ENCODE measurements at regions not wholly inside any gene's neighbourhood (a gene's known extent, or its start where the extent isn't known, plus 50 kb on each side); places are given as distances from the start of the nearest gene placed in this dataset.
"Not testable (repeated sequence)": the region's sequence is repeated elsewhere in the genome, so short reads cannot be mapped to it uniquely, and the experiment has no call there.

DNA sequence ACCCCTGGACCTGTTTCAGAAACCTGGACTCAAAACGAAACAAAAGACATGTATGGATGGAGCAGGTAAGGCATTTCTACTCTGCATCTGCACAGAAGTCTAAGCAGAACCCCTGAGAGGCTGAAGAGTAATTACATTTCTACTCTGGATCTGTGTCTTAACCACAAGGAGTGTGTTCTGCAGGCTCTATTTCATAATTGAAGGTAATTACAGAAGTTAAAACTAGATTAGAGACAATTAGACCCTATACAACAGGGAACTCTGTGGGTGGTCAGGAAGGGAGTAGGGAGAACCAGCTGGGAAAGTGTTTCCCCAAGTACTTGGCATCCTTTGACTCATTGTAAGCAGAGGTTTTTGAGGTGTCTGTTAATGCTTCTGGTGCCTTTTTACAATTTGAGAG lies 69.8 kb downstream of the IGSF1 start:
- DNase-seq, result no peak

DNA sequence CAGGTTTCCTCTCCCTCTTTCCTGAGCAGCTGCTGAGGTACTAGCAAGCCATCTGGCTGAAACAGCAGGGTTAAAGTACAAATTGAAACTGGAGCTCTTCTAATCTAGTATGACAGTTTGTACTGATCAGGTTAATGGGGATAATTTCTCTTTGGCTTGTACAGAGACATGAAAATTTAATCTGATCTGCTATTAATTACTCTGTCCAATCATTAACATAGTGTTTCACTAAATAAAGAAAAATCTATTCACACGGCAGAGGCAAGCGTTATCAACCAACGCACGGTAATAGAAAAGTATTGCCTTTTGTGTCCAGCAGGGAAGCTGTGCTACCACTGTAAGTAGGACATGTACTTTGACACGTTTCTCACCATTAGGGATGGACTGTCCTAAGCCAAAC lies 71.1 kb downstream of the IGSF1 start:
- DNase-seq, result no peak

DNA sequence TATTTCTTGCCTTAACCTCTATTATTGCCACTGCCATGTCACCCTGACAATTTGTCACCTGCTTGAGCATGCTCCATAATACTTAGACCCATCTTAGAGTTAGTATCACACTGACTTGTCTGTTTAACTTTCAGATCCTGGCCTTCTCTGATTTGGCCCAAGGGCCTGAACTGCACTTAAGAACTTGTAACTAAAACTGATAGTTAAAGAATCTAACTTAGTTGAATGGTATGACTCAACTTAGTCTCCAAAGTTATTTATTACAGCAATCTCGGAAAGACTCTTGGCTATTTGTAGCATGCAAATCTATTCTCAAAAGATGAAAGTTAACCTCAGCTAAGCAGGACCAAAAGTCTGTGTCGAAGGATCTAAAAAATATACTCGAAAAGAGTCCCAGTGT lies 72.3 kb downstream of the IGSF1 start:
- DNase-seq, result no peak

DNA sequence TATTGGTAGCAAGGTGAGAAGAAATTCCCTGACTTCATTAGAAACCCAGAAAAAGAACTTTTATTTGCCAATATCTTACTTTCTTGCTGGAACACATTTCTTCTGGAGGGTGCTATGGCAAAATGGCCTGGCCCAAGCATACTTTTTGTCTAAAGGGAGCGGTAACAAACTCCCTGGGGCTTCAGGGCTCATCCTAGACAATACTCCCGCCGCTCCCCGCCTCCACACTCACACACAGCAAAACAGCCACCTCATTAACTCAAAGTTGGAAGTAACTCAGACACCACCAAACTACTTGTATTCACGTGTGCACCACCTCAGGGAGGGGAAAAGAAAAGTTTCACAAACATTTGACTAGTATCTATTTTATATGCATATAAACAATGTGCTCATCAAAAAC lies 75.7 kb downstream of the IGSF1 start:
- no peak for DNase-seq

DNA sequence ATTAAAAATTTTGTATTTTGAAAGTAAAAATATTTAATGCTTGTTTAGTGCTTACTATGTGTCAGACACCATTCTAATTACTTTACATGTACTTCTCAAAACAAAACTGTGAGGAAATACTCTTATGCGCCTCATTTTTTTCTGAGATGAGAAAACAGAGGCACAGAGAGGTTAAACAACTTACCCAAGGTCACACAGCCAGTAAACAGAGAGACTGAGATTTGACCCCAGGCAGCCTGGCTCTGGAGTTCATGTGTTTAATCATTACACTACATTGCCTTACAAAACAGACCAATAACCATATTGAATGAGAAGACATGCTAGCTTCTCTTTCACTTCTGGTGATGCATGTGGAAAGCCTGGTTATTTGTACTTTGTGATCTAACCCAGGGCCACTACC lies 86.3 kb downstream of the IGSF1 start:
- DNase-seq, result no peak

DNA sequence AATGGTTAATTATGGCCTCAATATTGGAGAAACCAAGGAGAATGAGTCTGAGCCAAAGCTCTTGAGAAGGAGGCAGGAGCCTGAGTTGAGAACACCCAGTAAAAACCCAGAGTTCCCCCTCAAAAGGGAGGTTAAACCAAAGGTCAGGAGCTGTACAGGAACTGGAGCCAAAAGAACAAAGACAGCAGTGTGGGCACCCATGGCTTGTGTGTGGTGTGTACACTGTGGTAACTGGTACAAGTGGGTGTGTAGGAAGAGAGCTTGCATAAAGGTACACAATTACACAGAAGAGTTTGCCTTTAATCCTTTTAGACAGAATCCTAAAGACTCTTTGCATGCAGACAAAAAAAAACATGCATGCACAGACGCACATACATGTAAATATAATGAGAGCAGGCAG lies 87.1 kb downstream of the IGSF1 start:
- no peak for DNase-seq

DNA sequence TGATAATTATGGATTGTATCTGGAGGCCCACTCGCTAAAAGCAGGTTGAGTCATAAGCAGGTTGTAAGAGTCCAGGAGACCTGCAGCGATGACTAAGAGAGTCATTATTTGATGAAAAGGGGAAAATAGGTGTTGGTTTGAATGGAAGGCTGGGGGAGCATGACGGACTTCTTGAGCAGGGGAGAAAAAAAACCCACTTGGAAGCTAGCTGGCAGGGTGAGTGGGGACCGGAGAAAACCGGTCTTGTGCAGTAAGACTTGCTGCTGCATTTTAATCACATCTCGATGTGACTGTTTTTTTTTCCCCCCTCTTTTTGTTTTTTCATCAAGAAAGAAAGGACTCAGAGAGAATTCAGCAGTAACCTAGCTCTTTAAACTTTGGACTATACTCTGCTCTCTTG lies 90.0 kb downstream of the IGSF1 start:
- peak in 6 of 56 donors; percentile 0 to 9 (median 0) for DNase-seq

DNA sequence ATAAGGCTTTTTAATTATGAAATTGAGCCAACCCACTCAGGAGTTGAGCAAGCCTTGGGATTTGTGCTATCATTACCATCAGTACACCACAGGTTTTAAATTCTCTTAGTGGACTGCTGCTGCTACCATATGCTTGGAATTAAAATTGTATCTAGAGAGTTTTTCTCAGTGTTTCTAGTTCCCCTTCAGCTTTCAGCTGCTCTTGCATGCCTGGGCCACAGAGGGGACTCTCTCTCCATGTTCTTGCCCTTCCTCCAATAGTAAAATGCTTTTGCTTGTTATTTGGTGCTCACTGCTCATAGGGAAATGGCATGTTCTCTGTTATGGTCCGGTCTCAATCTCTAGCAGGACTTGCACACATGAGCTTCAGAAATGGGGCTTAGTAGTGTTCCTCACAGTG lies 101.9 kb downstream of the IGSF1 start:
- DNase-seq, result no peak

DNA sequence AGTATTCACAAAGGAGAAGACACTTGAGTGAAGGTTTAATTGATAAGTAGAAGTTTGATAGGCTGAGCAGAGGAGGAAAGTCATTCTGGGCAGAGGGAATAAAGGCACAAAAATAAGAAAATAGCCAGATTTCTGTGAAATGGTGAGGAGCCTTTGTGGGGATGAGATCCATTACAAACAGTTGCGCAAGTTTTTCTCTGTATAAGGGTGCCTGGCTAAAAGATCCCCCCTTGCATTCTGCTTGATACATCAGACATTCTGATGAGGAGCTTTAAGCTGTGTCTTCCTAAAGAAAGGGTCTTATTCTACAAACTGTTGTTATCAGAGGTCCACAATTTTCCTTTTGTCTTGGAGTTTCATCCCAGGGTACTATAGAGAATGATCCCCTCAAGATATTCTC lies 112.0 kb downstream of the ARHGAP36 start:
- DNase-seq, result no peak

DNA sequence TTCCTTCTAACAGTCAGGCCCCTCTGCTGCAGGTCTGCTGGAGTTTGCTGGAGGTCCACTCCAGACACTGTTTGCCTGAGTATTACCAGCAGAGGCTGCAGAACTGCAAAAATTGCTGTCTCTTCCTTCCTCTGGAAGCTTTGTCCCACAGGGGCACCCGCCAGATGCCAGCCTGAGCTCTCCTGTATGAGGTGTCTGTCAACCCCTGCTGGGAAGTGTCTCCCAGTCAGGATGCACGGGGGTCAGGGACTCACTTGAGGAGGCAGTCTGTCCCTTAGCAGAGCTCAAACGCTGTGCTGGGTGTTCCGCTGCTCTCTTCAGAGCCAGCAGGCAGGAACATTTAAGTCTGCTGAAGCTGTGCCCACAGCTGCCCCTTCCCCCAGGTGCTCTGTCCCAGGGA lies 105.5 kb downstream of the ARHGAP36 start:
- DNase-seq, result not testable (repeated sequence)

DNA sequence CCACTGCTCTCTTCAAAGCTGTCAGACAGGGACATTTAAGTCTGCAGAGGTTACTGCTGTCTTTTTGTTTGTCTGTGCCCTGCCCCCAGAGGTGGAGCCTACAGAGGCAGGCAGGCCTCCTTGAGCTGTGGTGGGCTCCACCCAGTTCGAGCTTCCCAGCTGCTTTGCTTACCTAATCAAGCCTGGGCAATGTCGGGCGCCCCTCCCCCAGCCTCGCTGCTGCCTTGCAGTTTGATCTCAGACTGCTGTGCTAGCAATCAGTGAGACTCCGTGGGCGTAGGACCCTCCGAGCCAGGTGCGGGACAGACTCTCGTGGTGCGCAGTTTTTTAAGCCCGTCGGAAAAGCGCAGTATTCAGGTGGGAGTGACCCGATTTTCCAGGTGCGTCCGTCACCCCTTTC lies 99.5 kb downstream of the ARHGAP36 start:
- not testable (repeated sequence) for DNase-seq

DNA sequence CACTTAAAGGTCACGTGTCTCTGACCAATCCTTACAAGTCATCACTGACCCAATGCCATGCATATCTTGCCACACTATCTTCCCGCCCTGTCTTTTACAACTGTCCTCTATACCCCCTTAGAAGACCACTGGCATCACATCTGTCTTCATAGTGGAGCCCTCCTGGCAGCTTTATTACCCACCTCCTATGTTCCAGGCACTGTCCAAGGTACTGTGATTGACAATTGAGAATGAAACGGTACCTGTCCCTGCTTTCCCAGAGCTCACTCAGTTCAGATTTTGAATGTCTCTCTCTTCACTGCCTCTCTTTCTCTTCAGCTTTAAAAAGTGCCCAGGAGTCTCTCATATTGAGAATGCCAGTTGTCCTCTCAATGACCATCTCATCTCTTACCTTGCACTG lies 88.6 kb downstream of the ARHGAP36 start:
- DNase-seq, result no peak

Data from nucleus accumbens (tissue), 56 donors.